ENCODE measurements at regions not wholly inside any gene's neighbourhood (a gene's known extent, or its start where the extent isn't known, plus 50 kb on each side); places are given as distances from the start of the nearest gene placed in this dataset.

GRCh38 chr2:52686935-52687334 is 1080.7 kb upstream of the CHAC2 start:
- no peak for TF ChIP-seq CTCF (conservative IDR thresholded peaks at IDR 0.05)
- TF ChIP-seq EZH2 (IDR thresholded peaks at IDR 0.05; ENCODE audit: low read depth): no peak

All from PC-9 (cell line).